NCI-H345 treated with DMSO at 0.1 percent for 48 hours (cell line): ENCODE measurements at regions not wholly inside any gene's neighbourhood (a gene's known extent, or its start where the extent isn't known, plus 50 kb on each side); places are given as distances from the start of the nearest gene placed in this dataset.

Experiments
- DNase-seq: peaks from one replicate; lab custom pipeline; 2025; ENCODE audit not compliant: unreplicated experiment; lab: John Stamatoyannopoulos, UW

DNA sequence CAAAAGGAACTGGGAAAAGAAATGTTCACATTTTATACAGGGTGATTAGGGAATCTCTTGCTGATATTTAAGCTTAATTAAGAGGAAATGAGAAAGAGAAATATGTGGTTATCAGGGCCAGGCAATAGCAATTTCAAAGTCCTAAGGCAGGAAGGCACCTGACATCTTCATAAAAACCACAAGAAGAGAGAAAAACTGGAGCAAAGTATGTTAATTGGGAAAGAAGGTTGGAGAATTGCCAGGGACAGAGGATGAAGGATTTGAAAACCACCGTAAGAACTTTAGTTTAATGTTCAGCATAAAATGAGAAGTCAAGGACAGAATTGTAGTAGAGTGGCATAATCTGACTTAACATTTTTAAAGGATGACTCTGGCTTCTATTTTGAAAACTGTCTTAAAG lies 691.8 kb upstream of the NRXN1 start:
- DNase-seq: no peak

DNA sequence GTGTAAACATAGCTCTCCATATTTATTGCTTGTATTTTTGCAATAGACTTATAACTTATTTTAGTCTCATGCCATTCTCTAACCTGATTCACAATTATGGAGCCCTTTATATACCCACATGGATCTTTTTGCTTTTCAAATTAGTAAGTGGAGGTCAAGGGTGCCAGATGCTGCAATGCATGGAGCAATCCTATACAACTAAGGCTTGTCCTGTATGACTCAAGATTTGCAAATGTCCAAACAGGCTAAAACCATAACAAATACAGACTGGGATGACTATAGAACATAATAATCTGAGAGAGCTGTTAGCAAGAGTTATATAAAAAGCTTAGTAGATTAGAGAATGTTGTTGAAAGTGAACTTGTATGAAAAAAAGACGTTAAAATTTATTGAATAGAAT lies 690.4 kb upstream of the NRXN1 start:
- DNase-seq: no peak

GRCh38 chr2:51720826-51721225 lies 688.9 kb upstream of the NRXN1 start:
- no peak for DNase-seq

DNA sequence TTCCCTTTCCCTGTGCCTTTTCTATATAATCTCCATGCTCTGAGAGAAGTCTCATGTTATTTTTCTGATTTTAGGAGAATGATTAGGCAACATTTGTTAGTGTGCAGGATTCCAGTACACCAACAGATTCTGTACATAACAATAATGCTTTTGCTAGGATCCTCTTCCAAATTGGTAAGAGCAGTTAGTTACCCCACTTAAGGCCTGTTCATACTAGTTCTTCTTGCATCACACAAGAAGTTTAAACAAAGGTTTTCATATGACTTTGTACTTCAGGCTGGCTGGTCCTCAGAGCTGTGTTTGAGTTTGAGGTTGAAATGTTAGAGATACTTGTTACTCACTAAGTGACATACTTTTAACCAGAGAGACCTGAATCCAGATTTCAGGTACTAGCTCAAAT lies 686.9 kb upstream of the NRXN1 start:
- DNase-seq: no peak

DNA sequence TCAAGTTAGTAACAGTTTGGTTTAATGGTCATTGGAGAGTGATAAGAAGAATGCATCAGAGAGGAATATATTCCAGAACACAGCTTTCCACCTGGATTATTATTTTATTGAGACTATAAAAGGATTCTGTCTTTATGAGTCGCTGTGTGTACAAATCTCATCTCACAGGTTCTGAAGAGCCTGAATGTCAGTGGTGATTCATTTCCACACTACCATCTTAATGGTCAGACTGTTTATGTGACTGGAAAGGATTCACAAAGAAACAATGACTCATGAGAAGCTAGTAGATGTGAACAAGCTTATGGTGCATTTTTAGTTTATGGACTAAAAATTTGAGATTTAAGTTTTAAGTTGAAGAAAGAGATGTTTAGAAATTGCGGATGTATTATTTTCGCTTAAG lies 685.4 kb upstream of the NRXN1 start:
- no peak for DNase-seq

- no peak for DNase-seq
Observed at GRCh38 chr2:51711766-51712165, 679.8 kb upstream of the NRXN1 start.

DNA sequence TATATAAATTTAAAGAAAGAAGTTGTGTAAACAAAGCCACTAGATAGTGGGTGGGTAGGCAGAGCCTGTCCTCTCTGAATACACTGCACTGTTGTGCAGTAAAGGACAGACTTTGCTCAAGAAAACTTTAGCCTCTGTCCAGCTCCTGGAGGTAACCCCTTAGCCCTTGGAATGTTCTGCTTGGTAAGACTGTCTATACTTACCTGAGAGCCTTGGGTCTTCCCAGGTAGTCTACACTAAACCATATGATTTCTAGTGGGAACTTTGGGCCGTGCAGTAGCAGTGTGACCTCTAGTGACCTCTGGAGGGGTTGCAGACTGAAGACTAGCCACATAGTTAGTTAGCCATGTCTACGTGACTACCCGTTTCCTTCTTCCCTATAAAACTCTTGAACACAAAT lies 678.3 kb upstream of the NRXN1 start:
- DNase-seq: no peak

GRCh38 chr2:51707625-51708024 lies 675.7 kb upstream of the NRXN1 start:
- no peak for DNase-seq

GRCh38 chr2:51706220-51706619 lies 674.3 kb upstream of the NRXN1 start:
- DNase-seq: no peak

GRCh38 chr2:51705417-51705816 lies 673.5 kb upstream of the NRXN1 start:
- no peak for DNase-seq

GRCh38 chr2:51698021-51698420 lies 666.1 kb upstream of the NRXN1 start:
- DNase-seq: no peak

GRCh38 chr2:51697095-51697494 lies 665.2 kb upstream of the NRXN1 start:
- no peak for DNase-seq

- DNase-seq: no peak
Observed at GRCh38 chr2:51695531-51695930, 663.6 kb upstream of the NRXN1 start.

- no peak for DNase-seq
Observed at GRCh38 chr2:51693640-51694039, 661.7 kb upstream of the NRXN1 start.

- no peak for DNase-seq
Observed at GRCh38 chr2:51681854-51682253, 649.9 kb upstream of the NRXN1 start.

- DNase-seq: no peak
Observed at GRCh38 chr2:51673628-51674027, 641.7 kb upstream of the NRXN1 start.

DNA sequence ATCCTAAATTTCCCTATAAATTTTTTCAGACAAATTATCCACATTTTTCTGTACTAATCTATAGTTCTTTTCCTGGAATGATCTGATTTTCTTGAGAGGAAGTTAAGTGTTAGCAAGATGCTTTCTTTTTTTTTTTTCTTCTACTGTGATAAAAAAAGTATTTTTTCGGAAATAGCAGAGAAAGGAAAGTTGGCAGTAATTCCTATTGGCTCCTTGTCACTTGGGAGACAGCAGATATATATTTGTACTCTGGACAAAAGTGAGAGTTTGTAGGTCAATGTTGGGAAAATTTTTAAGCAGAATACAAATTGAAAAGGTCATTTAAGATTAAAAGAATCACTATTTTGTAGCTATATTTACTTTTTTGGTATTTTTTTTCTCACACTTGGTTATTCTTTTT lies 635.7 kb upstream of the NRXN1 start:
- DNase-seq: no peak

DNA sequence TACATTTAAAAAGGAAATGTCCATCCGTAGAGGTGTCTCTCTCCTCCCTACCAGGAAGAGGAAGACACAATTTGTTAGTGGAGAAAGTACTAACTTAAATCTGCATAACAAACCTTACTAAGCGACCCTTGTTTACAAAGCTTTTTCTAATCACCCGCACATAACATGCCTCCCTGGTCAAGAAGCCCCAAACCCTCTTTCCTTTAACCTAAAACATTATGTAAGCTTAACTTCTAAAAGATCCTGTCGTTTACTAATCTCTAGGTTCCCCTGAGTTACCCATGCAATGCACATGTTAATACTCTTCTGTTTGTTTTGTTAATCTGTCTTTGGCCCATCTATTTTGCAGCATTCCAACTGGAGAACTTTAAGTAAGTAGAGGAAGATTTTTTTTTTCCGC lies 630.3 kb upstream of the NRXN1 start:
- DNase-seq: no peak

DNA sequence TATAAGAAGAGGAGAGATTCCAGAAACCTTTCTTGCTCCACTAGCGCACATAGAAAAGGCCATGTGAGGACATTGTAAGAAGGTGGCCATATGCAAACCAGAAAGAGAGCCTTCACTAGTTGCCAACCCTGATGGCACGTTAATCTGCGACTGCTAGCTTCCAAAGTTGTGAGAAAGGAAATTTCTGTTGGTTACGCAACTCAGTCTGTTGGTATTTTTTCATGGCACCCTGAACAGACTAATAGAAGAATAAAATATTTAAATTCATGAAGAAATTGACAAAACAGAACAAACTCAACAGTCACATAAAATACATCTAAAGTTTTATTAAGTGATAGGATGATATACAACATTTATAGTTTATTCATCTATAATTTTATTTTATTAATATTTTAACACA lies 625.9 kb upstream of the NRXN1 start:
- DNase-seq: no peak

GRCh38 chr2:51650769-51651168 lies 618.8 kb upstream of the NRXN1 start:
- no peak for DNase-seq

GRCh38 chr2:51649366-51649765 lies 617.4 kb upstream of the NRXN1 start:
- no peak for DNase-seq

DNA sequence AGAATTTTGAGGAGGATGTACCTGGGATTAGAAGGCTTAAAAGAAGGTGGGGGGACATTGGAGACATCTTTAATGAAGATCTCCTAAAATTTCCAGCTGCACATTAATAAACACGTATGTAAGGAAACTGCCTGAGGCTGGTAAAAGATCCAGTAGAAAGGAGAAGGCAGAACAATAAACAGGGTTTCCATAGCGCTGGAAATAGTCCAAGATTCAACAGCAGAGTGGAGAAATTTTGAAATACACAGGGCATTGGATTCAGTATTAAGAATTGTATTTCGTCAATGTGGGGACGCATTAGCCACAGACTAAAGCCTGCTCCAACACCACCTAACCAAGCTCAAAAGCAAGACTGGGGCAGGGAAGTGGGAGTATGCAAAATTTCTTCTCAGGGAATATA lies 606.9 kb upstream of the NRXN1 start:
- peak; percentile 14 for DNase-seq

GRCh38 chr2:51633073-51633472 lies 601.1 kb upstream of the NRXN1 start:
- no peak for DNase-seq

DNA sequence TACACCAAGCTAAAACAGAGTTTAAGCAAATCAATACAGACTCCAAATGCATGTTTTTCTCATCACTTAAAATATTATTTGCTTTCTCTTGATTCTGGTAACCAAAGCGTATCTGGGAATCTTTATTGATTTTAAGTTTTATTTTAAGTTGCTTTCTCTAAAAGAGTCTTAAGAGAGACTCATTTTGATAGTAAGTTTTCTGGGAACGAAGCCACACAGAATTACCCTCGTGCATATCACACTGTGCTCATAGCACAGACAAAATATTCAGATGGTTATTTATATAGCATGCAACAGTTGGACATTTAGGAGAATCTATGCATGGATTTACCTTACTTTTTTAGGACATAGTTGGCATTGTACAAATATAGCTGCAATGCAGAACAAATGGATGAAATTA lies 597.5 kb upstream of the NRXN1 start:
- no peak for DNase-seq
